Stimulated activated CD4-positive, alpha-beta T cell treated with anti-CD3 and anti-CD28 coated beads, Interleukin-4, amount 100 ng/mL, for 1 hour (primary cell): ENCODE measurements at regions not wholly inside any gene's neighbourhood (a gene's known extent, or its start where the extent isn't known, plus 50 kb on each side); places are given as distances from the start of the nearest gene placed in this dataset.

ENCODE experiments used
- DNase-seq: peaks from one replicate; pipeline ENCODE4 v3.0.0-alpha.2; 2020

DNA sequence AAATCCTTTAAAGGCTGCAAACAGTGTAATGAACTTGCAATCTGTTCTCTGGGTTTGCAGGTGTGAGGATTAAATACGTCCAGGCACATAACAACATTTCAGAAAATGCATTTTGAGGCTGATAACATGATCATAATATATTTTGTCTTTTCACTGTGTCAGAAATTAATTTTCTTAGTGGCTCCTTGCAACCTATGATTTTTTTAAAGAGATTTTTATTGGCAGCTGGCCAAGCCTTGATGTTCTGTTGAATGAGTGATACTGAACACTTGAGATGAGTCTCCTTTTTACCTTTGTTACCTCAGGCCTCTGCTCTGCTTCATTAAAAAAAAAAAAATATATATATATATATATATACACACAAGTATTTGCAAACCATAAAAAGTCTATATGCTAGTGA lies 68.2 kb upstream of the TENM3 start:
- no peak for DNase-seq

DNA sequence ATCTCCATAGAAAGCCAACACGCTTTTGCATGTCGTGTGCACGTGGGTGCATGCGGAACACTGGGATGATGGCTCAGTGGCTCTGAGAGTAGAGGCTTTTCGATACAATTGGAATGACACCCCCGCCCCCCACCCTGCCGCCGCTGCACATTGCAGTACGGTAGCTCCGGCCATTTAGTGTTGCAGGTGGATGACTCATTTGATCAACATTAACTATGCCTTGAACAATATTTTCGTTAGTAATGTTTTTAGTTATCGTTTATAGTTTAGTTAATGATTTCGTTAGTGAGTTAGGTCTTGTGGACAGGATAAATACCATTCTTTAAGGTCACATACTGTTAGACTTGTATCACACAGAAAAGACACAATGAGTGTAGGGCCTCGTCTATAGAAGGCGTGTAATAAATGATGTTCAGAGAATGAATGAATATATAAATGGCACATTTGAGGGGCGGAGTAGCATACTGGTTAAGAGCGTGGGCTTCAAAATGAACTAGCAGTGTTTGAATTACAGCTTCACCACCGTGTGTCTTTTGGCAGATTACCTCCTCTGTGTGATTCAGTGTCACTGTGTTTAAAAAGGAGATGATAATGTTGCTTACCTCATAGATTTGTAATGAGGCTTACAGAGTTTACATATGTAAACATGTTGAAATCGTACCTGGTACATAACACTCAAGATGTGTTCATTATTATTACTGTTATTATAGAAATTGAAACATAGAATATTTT lies 67.2 kb upstream of the TENM3 start:
- DNase-seq, result no peak

DNA sequence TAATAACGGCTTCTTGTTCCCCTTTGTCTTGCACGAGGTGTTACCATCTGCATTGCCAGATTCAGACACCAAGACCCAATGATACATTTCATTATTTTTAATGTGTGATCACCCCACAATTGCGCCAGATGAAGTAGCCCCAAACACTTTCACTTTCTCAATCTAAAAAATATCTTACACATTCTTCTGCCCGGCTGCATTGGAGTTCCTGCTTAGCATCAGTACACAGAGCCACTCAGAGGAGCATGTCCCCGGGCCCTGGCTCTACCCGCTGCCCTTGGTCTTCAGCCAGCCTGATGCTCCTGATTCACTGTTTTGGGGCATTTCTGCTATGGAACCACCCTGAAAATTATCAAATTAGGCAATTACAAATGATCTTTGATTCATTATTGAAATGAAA lies 66.0 kb upstream of the TENM3 start:
- no peak for DNase-seq

DNA sequence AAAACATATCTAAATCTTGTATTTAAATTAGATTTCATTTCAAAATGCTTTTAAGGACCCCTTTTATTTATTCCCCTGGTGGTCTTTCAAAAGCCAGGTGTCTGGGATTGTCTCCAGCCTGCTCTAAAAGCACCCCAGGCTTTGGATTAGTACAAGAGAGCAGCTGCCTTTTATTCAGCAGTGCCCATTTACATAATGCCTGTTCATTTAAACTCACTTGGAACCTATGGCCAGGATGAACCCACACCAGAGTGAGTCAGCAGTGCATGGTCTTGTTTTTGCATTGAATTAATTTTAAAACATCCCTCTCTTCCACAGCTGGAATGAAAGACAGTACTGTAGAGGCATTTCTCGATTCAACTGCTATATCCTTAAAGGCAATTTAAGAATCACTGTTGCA lies 64.1 kb upstream of the TENM3 start:
- no peak for DNase-seq

DNA sequence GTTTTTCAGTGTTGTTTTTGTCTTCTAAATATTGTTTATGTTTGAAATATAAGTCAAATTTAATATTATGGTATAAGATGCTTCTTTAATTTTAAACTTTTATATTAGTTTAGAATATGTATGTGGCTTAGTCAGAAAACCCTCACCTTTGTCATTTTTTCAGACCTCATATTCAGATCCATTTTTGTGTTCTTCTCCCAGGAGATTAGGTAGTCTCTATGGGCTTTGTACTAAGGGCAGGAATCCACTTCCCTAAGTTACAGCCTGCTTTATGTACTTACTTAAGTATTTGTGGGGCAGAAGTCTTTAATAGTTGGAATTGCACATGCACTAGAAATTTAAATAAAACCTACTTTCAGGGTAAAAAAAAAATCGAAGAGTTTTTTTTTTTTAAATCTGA lies 63.5 kb upstream of the TENM3 start:
- no peak for DNase-seq

DNA sequence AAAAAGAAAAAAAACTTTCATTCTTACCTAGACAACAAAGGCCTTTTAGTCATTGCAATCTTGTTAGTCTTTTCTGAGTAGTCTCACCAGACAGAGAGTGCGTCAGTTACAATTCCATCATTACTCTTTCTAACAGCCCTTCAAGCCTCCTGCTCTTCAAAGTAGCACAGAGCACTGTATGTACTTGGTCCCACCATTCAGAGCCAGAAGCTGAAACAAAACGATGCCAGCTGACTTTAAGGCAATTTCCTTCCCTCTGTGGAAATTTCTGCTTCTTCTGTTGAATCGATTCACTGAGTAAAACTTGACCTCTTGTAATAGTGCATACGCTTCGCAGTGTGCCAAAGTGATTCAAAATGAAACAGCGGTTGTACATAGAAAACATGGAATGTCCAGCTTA lies 57.7 kb upstream of the TENM3 start:
- no peak for DNase-seq

DNA sequence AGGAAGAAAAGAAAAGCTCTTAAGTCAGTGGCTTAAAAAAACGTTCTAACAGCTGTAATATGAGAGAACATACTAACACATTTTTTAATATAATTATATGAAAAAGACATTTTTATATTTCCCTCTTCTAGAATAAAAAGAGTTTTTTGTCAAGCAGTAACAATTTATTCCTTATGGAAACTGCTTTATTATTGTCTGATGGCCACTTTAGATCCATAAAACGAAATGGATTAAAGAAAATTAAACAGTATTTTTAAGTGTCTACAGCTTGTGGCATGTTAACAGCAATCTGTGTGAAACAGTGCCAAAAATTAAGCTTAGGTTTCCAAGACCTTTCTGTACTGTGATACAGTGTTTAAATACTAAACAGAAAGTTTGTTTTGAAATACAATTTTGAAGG lies 55.5 kb upstream of the TENM3 start:
- no peak for DNase-seq

DNA sequence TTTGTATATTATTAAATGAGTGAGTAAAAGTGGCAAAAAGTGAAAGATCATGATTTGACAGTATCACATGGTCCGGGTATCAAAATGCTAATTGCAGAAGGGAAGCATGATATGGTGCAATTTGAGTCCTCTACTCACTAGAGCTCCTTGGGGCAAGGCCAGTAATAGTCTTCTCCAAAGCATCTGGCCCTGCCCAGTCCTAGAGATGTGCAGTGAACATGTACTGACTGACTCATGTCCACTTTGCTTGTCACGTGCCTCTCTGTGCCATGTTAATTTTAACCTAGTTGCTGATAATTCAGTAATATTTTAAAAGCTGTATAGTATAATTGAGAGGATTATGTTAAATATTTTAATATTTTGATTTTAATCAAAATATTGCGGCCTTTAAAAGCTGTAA lies 54.6 kb upstream of the TENM3 start:
- DNase-seq, result no peak

DNA sequence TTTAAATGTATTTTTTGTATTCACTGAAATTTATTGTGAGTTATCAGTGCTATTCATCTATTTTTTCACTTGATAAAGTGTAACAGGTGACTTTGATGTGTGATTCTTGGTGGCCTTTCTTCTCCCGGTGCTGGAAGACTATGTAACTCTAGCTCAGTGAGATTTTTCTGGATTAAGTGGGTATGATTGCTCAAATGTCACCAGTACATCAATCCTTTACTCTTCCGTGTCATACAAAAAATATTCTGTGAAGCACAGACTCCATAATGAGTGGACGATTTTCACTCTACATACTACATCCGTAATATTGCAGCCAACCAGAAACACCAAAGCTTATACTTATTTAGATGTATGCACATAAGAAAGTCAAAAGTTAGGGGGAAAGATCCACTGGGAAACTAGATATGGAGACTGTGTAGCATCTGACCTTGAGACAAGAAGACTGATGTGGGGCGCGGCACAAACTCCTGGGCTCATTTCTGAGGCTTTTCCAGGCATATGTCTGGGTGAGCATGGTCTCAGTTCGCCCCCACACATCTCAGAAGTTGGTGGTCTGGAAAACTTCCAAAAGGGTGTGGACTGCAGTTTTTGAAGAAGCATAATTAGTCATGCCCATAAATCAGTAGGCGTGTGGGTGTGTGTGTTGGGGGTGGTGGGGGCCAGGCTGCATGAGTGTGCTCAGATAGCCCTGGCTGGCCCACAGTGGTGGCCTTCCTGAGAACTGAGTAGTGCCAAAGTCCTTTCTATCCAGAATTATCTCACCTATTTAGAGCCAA lies 53.9 kb upstream of the TENM3 start:
- no peak for DNase-seq

DNA sequence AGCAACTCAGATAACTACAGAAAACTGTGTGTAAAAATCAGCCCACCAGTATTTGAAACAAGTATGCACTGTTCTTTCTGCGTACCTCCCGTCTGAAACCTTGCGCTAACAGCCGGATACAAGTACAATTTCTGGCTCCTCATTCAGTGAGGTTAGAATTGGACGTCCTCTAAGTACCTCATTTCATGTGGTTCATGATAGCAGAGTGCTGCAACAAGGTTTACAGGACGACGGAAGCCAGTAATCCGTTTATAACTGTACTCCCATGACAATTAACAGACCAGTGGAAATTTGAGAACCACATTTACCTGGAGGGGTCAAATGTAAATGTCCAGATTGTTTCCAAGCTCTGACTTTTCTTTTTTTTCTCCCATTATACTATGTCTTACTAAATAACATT lies 52.9 kb upstream of the TENM3 start:
- DNase-seq, result no peak

DNA sequence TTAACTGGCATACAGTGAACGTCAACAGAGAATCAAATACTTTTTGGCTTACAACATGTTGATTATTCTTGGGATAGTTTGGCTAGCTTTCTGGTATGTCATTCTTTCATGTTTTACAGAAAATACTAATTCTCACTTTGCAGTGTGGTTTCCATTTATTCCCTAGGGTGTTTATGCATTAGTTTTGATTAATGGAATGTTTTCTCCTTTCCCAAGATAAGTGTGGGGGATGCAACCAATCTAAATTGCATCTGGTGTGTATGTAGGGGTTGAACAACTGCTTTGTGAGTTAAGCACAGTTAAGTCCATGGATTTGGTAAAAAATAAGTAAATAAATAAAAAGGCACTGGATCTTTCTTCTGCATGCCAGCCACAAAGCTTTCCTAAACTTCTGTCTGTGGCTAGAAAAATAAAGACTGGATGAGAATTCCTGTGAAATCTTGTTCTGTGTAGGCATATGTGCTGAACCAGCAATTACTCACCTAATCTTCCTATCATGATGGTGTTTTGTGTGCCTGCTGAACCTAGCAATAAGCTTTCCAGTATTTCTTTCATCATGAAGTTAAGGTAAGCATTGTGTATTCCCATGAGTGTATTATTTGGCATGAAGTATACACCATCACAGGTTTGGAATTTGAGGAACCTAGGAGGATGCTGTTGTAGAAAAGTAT lies 50.6 kb upstream of the TENM3 start:
- DNase-seq, result no peak

DNA sequence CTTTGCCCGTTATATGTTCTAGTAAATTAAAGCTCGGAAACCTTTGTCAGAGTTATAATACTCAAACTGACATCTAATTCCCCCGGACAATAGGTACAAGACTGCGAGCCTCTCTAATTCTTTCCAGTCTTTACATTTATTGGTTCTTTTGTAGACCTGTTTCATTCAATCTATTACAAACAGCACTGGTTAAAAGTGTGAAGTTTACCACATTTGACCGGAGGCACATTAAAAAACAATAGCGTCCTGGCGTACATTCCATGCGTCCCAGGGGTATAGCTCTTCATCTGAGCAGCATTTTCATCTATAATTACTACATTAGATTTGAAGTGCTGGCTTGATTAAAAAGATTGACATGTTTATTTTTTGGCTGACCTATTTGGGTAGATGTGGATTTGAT lies 49.9 kb upstream of the TENM3 start:
- DNase-seq, result no peak
